NCI-H69 (cell line): ENCODE measurements at regions not wholly inside any gene's neighbourhood (a gene's known extent, or its start where the extent isn't known, plus 50 kb on each side); places are given as distances from the start of the nearest gene placed in this dataset.

Experiments
- DNase-seq: peaks from one replicate; lab custom pipeline; 2025; lab: John Stamatoyannopoulos, UW

DNA sequence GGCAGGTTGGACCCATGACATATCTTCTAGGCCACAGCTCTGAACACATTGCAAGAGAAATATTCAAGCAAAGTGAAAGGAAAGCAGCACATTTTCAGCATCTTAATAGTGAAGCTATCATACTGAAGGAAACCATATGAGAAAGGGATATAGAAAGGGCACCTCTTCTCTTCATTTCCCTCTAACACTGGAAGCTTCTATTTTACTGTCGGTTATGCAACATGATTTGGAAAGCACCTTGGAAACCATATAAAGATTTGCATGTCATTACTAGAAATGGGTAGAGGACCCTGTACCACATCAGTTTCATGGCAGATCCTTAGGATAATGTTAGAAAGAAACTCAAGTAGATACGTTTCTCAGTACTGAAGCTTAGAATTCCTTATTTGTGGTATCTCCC, 70.5 kb upstream of the HMGN3 start:
- no peak for DNase-seq

DNA sequence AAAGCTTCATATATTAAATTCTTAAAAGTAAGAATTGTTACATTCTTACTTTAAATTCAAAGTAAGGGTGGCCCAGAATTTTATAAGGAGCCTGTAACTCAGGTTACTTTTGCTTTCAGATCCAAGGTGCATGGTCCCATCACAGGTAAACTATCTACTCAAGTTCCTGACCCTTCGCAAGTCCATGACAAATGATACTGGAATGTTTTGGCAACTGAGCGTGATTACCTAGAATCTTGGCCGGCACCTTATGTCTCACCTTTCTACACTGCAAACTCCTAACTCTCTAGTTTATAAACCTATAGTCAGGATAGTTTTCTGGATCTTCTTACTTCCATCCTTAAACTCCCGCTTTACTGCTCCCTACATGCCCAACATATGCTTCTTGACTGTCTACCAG, 67.9 kb upstream of the HMGN3 start:
- DNase-seq, result no peak

DNA sequence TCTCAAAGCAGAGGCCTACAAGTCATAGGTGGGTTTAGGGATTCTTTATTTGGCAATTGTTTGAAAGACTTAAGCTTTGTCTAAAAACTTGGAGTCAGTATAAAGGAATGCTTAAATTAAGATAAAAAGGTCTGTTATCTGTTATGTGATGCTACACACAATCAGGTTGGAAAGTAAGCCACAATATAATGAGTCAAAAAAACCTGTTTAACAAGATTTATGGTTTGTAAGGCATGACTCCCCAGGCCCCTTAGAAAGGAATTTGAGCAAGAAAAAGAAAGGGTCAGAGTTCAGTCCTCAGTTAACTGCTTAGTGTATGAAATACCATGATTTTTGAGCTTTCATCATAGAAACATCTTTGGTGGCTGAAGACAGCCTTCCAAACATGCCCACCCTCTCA, 66.8 kb upstream of the HMGN3 start:
- no peak for DNase-seq

DNA sequence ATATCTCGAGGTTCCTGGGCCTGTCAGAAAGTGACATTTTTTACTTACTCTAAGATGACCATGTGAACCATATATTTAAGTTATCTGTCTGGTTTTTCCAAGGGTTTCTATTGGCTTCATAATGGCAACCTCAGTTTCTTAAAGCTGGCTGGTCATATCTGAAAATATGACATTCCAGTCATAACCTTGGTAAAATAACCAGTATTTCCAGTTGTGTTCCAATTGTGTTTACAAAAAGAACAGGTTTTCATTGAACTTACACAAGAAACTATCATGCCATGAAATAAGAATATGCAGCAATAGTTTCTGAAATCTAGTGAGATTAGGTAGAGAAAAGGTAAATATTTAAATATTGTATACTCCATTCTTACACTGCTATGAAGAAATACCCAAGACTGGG, 61.7 kb upstream of the HMGN3 start:
- DNase-seq, result no peak
